K562 (cell line): ENCODE measurements at regions not wholly inside any gene's neighbourhood (a gene's known extent, or its start where the extent isn't known, plus 50 kb on each side); places are given as distances from the start of the nearest gene placed in this dataset.

Source experiments
- ATAC-seq: fragments of 200-7000 bp; cut with Tn5 transposase; 3 replicates; pipeline ENCODE4 v1.9.1; 2020; ENCODE audit warnings: moderate library complexity
- BruUV-seq: library from RNA; stranded (reverse); fragments of 400-500 nt; replicated peaks from 2 replicates; lab custom pipeline; 2021; lab: Mats Ljungman, UMichigan
- CTCF ChIA-PET: fragments of 300-600 bp; formaldehyde crosslinking; extraction: SDS; loops from one replicate; lab custom pipeline; 2021; ENCODE audit warnings: low intra/inter-chr PET ratio; lab: Yijun Ruan, JAX
- POLR2A ChIA-PET: fragments of 300-600, 350-650 bp; sonication (Branson Sonifier 250); formaldehyde crosslinking; extraction: SDS; loops from one replicate; lab custom pipeline; 2021; ENCODE audit warnings: antibody characterized with exemption, inconsistent platforms; lab: Yijun Ruan, JAX
- DNase-seq, 4 experiments: peaks; one replicate each; pipeline versions ENCODE4 v3.0.0 to v3.0.0-alpha.2; 2011 to 2018; ENCODE audit warnings: low spot score in 3 of 4, mixed read lengths in 3 of 4; ENCODE audit errors: extremely low read depth in 1 of 4
- FAIRE-seq: peaks from 2 replicates; lab custom pipeline; 2011; peaks lifted over from hg19 to GRCh38; lab: Jason Lieb, UNC
- H2AFZ ChIP-seq: 2 replicates; pipeline ENCODE4 v1.6.0; 2011; ENCODE audit warnings: low read depth, low read length, control low read depth, inconsistent platforms
- H3K27ac ChIP-seq: fragments of 200-600 bp; 3 replicates; pipeline ENCODE4 v1.8.0; 2011; ENCODE audit warnings: low read depth, mild to moderate bottlenecking, control low read depth, inconsistent platforms, low read length, moderate library complexity, mixed read lengths; ENCODE audit errors: extremely low read depth
- H3K27me3 ChIP-seq, 2 experiments: fragments of 300-600 bp in 1 of 2; 2 replicates in 1 of 2; 3 replicates in 1 of 2; pipeline versions ENCODE4 v1.6.0 to v1.8.0; 2011; ENCODE audit warnings: inconsistent platforms in 2 of 2, low read length in 2 of 2, mild to moderate bottlenecking in 1 of 2, mixed read lengths in 1 of 2, moderate library complexity in 1 of 2; ENCODE audit not compliant: control insufficient read depth in 2 of 2, insufficient read depth in 2 of 2
- H3K36me3 ChIP-seq: fragments of 300-600 bp; 3 replicates; pipeline ENCODE4 v1.8.0; 2011; ENCODE audit warnings: mild to moderate bottlenecking, low read length, inconsistent platforms; ENCODE audit not compliant: control insufficient read depth, insufficient read depth
- H3K4me1 ChIP-seq, 2 experiments: fragments of 200-600 bp in 1 of 2; replicated peaks in 1 of 2; 2 replicates in 1 of 2; 3 replicates in 1 of 2; pipeline versions ENCODE4 v1.5.1 to v1.8.0; 2011; ENCODE audit warnings: inconsistent platforms in 2 of 2, low read length in 2 of 2, mild to moderate bottlenecking in 1 of 2, mixed read lengths in 1 of 2, moderate library complexity in 1 of 2; ENCODE audit not compliant: control insufficient read depth in 2 of 2, insufficient read depth in 2 of 2
- H3K4me2 ChIP-seq: 2 replicates; pipeline ENCODE4 v1.6.1; 2011; ENCODE audit warnings: low read length, control low read depth, inconsistent platforms, mixed read lengths; ENCODE audit not compliant: insufficient read depth
- H3K4me3 ChIP-seq: fragments of 200-600 bp; sonication (generic), shearing (Covaris generic); 2 replicates; pipeline ENCODE4 v1.5.1; 2016; ENCODE audit warnings: control low read depth, inconsistent platforms
- H3K79me2 ChIP-seq: fragments of 200-600 bp; 3 replicates; pipeline ENCODE4 v1.8.0; 2011; ENCODE audit warnings: low read length, inconsistent platforms; ENCODE audit not compliant: control insufficient read depth, insufficient read depth
- H3K9ac ChIP-seq, 2 experiments: 2 replicates each; pipeline versions ENCODE4 v1.6.0 to v1.6.1; 2011; ENCODE audit warnings: low read depth in 2 of 2, low read length in 2 of 2, control low read depth in 1 of 2, inconsistent platforms in 1 of 2, mild to moderate bottlenecking in 1 of 2, mixed read lengths in 1 of 2; ENCODE audit not compliant: insufficient read depth in 1 of 2
- H3K9me1 ChIP-seq: one replicate; pipeline ENCODE4 v1.6.0; 2011; ENCODE audit warnings: inconsistent platforms, mild to moderate bottlenecking, low read length, moderate library complexity; ENCODE audit not compliant: control insufficient read depth, insufficient read depth
- H3K9me3 ChIP-seq: replicated peaks from 2 replicates; pipeline ENCODE4 v1.5.1; 2011; ENCODE audit warnings: low read depth, low read length, inconsistent platforms; ENCODE audit not compliant: control insufficient read depth, insufficient read depth
- H4K20me1 ChIP-seq: replicated peaks from 2 replicates; pipeline ENCODE4 v1.6.1; 2011; ENCODE audit warnings: low read length, inconsistent platforms, mixed read lengths; ENCODE audit not compliant: control insufficient read depth, insufficient read depth
- HNRNPL ChIP-seq: fragments of 200-400 bp; formaldehyde crosslinking; IDR thresholded peaks from 2 replicates; pipeline ENCODE4 v1.6.1; 2017; ENCODE audit warnings: low read depth, mild to moderate bottlenecking, low read length
- NFIX ChIP-seq: fragments of 250-450 bp; sonication (Bioruptor Pico); IDR thresholded peaks from 2 replicates; pipeline ENCODE4 v1.4.0; 2020; ENCODE audit warnings: low read depth, mild to moderate bottlenecking, moderate library complexity
- TAL1 ChIP-seq: fragments of 450-650 bp; IDR thresholded peaks from 2 replicates; pipeline ENCODE4 v1.6.1; 2016; ENCODE audit warnings: mild to moderate bottlenecking
- TOE1 ChIP-seq, 2 experiments: fragments of 450-650 bp in 1 of 2; sonication (generic) in 1 of 2; formaldehyde crosslinking in 1 of 2; IDR thresholded peaks; 2 replicates each; pipeline versions ENCODE4 v1.7.1 to v1.8.0; 2016 to 2022; ENCODE audit warnings: borderline replicate concordance in 2 of 2, mild to moderate bottlenecking in 2 of 2, antibody characterized with exemption in 1 of 2, inconsistent platforms in 1 of 2, low read depth in 1 of 2, missing genetic modification reagents in 1 of 2, moderate library complexity in 1 of 2
- ZBTB33 ChIP-seq: sonication (generic); formaldehyde crosslinking; IDR thresholded peaks from 2 replicates; pipeline ENCODE4 v1.8.1; 2023; ENCODE audit warnings: mild to moderate bottlenecking, missing genetic modification reagents
- ZC3H11A ChIP-seq: IDR thresholded peaks from 2 replicates; pipeline ENCODE4 v1.6.1; 2012; ENCODE audit warnings: low read depth, low read length, improper control_type of control experiment
- ZNF407 ChIP-seq: fragments of 450-650 bp; IDR thresholded peaks from 2 replicates; pipeline ENCODE4 v1.6.1; 2016; ENCODE audit warnings: low read depth
- WGBS: fragments of 100-300 bp; shearing (Covaris generic); methylation state at CpG from one replicate; pipeline ENCODE4 v1.1.6; 2016; ENCODE audit warnings: low coverage, mixed read lengths; ENCODE audit not compliant: insufficient coverage; ENCODE audit errors: missing lambda C conversion rate; 5-methylcytosine and 5-hydroxymethylcytosine counted together
- in situ Hi-C: fragments of 300-500 bp; cut with MboI; formaldehyde crosslinking; loops from 4 replicates; pipeline ENCODE4 v1.15.0; 2018; ENCODE audit warnings: inconsistent platforms, mixed read lengths
- intact Hi-C: fragments of 100-400 bp; cut with micrococcal nuclease; formaldehyde crosslinking; loops from 2 replicates; pipeline ENCODE4 v1.14.2; 2022
- TF ChIP-seq, protein P1 (sequence below): fragments of 250-450 bp; sonication (Bioruptor Pico); IDR thresholded peaks from 2 replicates; pipeline ENCODE4 v1.8.0; 2021; ENCODE audit warnings: borderline replicate concordance, mild to moderate bottlenecking, moderate library complexity; ENCODE audit not compliant: poor library complexity, severe bottlenecking
- TF ChIP-seq, protein P2 (sequence below): fragments of 450-650 bp; formaldehyde crosslinking; IDR thresholded peaks from 2 replicates; pipeline ENCODE4 v1.4.0; 2020; ENCODE audit warnings: mild to moderate bottlenecking, mixed read lengths

GRCh38 chr15:62850791-62851291 lies 191.7 kb upstream of the TPM1 start:
- intact Hi-C loops: no loop called here
- ChIA-PET CTCF (no interaction called here), POLR2A (interaction anchor here (0.8 kb wide), 1 partner anchor 12 kb away, joined by 5 read pairs; no protein-coding TSS in a partner anchor)
- Histone ChIP-seq H3K9me3 (no peaks in the 10 kb centered on the region), H3K4me1 (no peaks in the 10 kb centered on the region), H3K4me3 (no peak overlapping the region), H4K20me1 (no peaks in the 10 kb centered on the region; the same call in 1 of the 2 replicates), H3K9ac (no peak overlapping the region), H3K27me3 (peaks cover 18 to 48% of the 10 kb centered on the region in 2 experiments; a peak in 4 of 5 replicates), H3K4me2 (no peak overlapping the region), H3K79me2 (no peaks in the 10 kb centered on the region), H2AFZ (no peak overlapping the region), H3K9me1 (no peaks in the 10 kb centered on the region), H3K36me3 (no peaks in the 10 kb centered on the region), H3K27ac (no peak overlapping the region)
- ATAC-seq (no peak), FAIRE-seq (no peak), DNase-seq (no peak)
- in situ Hi-C loops: no loop called here
- under 1% methylated on average over 9 of the region's 9 CpGs for WGBS
- BruUV-seq: no TSS peak
- no peak for TF ChIP-seq ZC3H11A
- no peak for TF ChIP-seq ZBTB33
- TF ChIP-seq, protein P1, sequence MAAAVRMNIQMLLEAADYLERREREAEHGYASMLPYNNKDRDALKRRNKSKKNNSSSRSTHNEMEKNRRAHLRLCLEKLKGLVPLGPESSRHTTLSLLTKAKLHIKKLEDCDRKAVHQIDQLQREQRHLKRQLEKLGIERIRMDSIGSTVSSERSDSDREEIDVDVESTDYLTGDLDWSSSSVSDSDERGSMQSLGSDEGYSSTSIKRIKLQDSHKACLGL (CRISPR knock-in tag): no peak
- no peak for TF ChIP-seq NFIX (CRISPR knock-in tag)
- TF ChIP-seq, protein P2, sequence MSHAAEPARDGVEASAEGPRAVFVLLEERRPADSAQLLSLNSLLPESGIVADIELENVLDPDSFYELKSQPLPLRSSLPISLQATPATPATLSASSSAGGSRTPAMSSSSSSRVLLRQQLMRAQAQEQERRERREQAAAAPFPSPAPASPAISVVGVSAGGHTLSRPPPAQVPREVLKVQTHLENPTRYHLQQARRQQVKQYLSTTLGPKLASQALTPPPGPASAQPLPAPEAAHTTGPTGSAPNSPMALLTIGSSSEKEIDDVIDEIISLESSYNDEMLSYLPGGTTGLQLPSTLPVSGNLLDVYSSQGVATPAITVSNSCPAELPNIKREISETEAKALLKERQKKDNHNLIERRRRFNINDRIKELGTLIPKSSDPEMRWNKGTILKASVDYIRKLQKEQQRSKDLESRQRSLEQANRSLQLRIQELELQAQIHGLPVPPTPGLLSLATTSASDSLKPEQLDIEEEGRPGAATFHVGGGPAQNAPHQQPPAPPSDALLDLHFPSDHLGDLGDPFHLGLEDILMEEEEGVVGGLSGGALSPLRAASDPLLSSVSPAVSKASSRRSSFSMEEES (CRISPR knock-in tag): no peak
- TF ChIP-seq ZNF407: no peak
- TF ChIP-seq TOE1 (IDR thresholded peaks at IDR 0.05; ENCODE audit: borderline replicate concordance): no peak
- TF ChIP-seq TOE1 (CRISPR knock-in tag; IDR thresholded peaks at IDR 0.05; ENCODE audit: borderline replicate concordance, low read depth): no peak
- no peak for TF ChIP-seq HNRNPL
- no peak for TF ChIP-seq TAL1
